Lung (tissue), 11 donors: ENCODE measurements at regions not wholly inside any gene's neighbourhood (a gene's known extent, or its start where the extent isn't known, plus 50 kb on each side); places are given as distances from the start of the nearest gene placed in this dataset.

ENCODE experiments used
- ATAC-seq: fragments of 200-7000 bp; cut with Tn5 transposase; one replicate; pipeline ENCODE4 v1.9.1; 2020; ENCODE audit warnings: moderate number of reproducible peaks; ENCODE audit not compliant: insufficient read depth, low FRiP score
- DNase-seq, 3 donors: peaks; one replicate each; pipeline ENCODE4 v3.0.0-alpha.2; 2013 to 2017
- H3K27ac ChIP-seq, 2 donors: one replicate each; pipeline ENCODE4 v1.5.1; 2013; ENCODE audit warnings: mild to moderate bottlenecking in 2 of 2, moderate library complexity in 2 of 2, control low read depth in 1 of 2, inconsistent platforms in 1 of 2, low read depth in 1 of 2, low read length in 1 of 2
- H3K27me3 ChIP-seq, 3 donors: one replicate each; pipeline ENCODE4 v1.5.1; 2013; ENCODE audit warnings: low read length in 2 of 3; ENCODE audit not compliant: control insufficient read depth in 3 of 3, insufficient read depth in 3 of 3
- H3K36me3 ChIP-seq, 4 donors: one replicate each; pipeline ENCODE4 v1.5.1; 2013; ENCODE audit warnings: low read length in 4 of 4, mild to moderate bottlenecking in 1 of 4, moderate library complexity in 1 of 4; ENCODE audit not compliant: control insufficient read depth in 4 of 4, insufficient read depth in 4 of 4
- H3K4me1 ChIP-seq, 5 donors: one replicate each; pipeline ENCODE4 v1.5.1; 2013; ENCODE audit warnings: low read length in 5 of 5, mild to moderate bottlenecking in 2 of 5, moderate library complexity in 1 of 5; ENCODE audit not compliant: control insufficient read depth in 5 of 5, insufficient read depth in 5 of 5
- H3K4me3 ChIP-seq: one replicate; pipeline ENCODE4 v1.5.1; 2013; ENCODE audit warnings: mild to moderate bottlenecking, control low read depth, moderate library complexity
- H3K9ac ChIP-seq, 2 donors: one replicate each; pipeline ENCODE4 v1.5.1; 2013; ENCODE audit warnings: low read length in 2 of 2, control low read depth in 1 of 2; ENCODE audit not compliant: insufficient read depth in 1 of 2
- H3K9me3 ChIP-seq, 4 donors: one replicate each; pipeline ENCODE4 v1.5.1; 2013; ENCODE audit warnings: low read length in 3 of 4, mild to moderate bottlenecking in 1 of 4, moderate library complexity in 1 of 4; ENCODE audit not compliant: control insufficient read depth in 4 of 4, insufficient read depth in 3 of 4
- WGBS, 2 donors: extraction: QIAGEN DNeasy Blood & Tissue Kit; methylation state at CpG; one replicate each; pipeline ENCODE4 v1.1.7; 2013; 5-methylcytosine and 5-hydroxymethylcytosine counted together
- TF ChIP-seq, protein P1 (sequence below): IDR thresholded peaks from 2 replicates; pipeline ENCODE4 v1.5.1; 2012; ENCODE audit warnings: mild to moderate bottlenecking; ENCODE audit errors: control extremely low read depth, extremely low read depth
- donor health status: control.
- donor health status: control.
- donor health status: Bipolar disorder and iron deficiency.
- donor health status: healthy.
- donor health status: DM: yes; HTN: yes; CAD: no.

DNA sequence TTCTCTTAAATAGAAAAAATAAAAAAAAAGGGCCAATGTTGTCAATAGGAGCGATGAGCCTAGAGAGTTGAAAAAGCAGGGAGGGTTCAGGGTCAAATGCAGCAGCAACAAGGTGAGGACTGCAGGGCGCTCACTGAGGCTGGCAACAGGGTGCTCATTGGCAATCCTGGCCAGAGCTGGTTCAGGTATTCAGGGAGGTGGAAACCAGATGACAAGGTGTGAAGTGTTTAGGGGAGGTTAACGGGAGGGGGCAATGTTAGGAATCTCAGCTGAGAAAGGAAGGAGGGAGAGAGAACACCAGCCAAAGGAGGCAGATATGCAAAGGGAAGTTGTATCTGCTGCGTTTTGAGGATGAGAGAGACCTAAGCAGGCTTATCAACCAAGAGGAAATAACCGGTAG is 129.8 kb upstream of the DAB1 start:
- no peak overlapping the region for H3K9ac ChIP-seq
- no peaks in the 10 kb centered on the region for H3K4me1 ChIP-seq
- ATAC-seq = no peak
- no peak overlapping the region for H3K27ac ChIP-seq
- TF ChIP-seq, protein P1, sequence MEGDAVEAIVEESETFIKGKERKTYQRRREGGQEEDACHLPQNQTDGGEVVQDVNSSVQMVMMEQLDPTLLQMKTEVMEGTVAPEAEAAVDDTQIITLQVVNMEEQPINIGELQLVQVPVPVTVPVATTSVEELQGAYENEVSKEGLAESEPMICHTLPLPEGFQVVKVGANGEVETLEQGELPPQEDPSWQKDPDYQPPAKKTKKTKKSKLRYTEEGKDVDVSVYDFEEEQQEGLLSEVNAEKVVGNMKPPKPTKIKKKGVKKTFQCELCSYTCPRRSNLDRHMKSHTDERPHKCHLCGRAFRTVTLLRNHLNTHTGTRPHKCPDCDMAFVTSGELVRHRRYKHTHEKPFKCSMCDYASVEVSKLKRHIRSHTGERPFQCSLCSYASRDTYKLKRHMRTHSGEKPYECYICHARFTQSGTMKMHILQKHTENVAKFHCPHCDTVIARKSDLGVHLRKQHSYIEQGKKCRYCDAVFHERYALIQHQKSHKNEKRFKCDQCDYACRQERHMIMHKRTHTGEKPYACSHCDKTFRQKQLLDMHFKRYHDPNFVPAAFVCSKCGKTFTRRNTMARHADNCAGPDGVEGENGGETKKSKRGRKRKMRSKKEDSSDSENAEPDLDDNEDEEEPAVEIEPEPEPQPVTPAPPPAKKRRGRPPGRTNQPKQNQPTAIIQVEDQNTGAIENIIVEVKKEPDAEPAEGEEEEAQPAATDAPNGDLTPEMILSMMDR = no peak
- DNase-seq = no peak
- no peaks in the 10 kb centered on the region for H3K36me3 ChIP-seq
- H3K27me3 ChIP-seq = peaks cover 0 to 6% (median 0%) of the 10 kb centered on the region in 3 donors
- no peaks in the 10 kb centered on the region for H3K9me3 ChIP-seq
- 34 to 40% methylated on average over 5 of the region's 5 CpGs for WGBS, 2 donors
- H3K4me3 ChIP-seq = no peak overlapping the region

DNA sequence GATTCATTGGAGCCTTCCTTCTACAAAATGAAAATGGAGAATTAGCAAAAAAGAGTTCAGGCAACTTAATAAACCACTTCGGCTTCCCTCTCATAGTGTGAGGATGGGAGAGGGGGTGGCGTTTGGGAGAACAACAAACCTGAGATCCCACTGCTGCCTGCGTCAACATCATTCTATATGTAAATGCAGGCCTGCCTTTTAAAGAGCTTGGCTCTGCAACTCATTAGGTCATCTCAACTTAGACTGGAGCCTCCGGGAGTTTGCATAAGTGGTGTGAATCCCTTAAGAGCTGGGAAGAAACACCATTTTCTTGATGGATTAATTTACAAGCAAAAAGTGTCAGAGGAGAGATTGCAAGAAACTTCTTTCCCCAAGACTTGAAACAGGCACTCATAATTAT is 127.6 kb upstream of the DAB1 start:
- WGBS, 2 donors = 61 to 67% methylated on average over 4 of the region's 4 CpGs
- ATAC-seq (no peak), DNase-seq (no peak)
- peaks cover 0 to 6% (median 0%) of the 10 kb centered on the region in 3 donors for H3K27me3 ChIP-seq
- H3K9me3 ChIP-seq = no peaks in the 10 kb centered on the region
- TF ChIP-seq, protein P1 = no peak
- H3K4me3 ChIP-seq = no peak overlapping the region
- H3K9ac ChIP-seq = no peak overlapping the region
- H3K27ac ChIP-seq = no peak overlapping the region
- no peaks in the 10 kb centered on the region for H3K36me3 ChIP-seq
- H3K4me1 ChIP-seq = no peaks in the 10 kb centered on the region

DNA sequence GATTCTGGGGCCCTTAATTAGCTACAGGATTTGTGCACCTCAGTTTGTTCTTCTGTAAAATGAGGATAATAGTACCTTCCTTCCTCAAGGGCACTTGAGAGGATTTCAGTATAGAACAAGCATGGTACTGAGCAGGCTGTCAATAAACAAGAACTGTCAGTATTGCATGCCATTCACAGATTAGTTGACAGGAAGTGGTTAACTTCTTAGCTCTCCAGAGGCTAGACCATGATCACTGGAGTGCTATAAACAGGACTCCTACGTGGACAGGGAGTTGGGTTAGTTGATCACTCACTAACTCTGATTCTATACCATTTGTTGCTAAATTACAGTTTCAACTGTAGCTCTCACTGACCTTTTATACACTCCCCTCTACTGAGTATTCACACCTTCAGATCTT is 126.2 kb upstream of the DAB1 start:
- WGBS, 2 donors = 19 to 28% methylated on average over 1 of the region's 1 CpG

More for the DNA sequence above, 126.2 kb upstream of the DAB1 start:
- DNase-seq = no peak
- TF ChIP-seq, protein P1 = no peak
- no peak overlapping the region for H3K9ac ChIP-seq
- H3K9me3 ChIP-seq = no peaks in the 10 kb centered on the region
- H3K4me1 ChIP-seq = no peaks in the 10 kb centered on the region
- ATAC-seq = no peak
- peaks cover 0 to 6% (median 0%) of the 10 kb centered on the region in 3 donors for H3K27me3 ChIP-seq
- H3K4me3 ChIP-seq = no peak overlapping the region
- H3K27ac ChIP-seq = no peak overlapping the region
- no peaks in the 10 kb centered on the region for H3K36me3 ChIP-seq
